ENCODE measurements at regions not wholly inside any gene's neighbourhood (a gene's known extent, or its start where the extent isn't known, plus 50 kb on each side); places are given as distances from the start of the nearest gene placed in this dataset.

- no peak for DNase-seq
Observed at GRCh38 chr14:24692382-24693352, 58.7 kb upstream of the GZMB start.

DNA sequence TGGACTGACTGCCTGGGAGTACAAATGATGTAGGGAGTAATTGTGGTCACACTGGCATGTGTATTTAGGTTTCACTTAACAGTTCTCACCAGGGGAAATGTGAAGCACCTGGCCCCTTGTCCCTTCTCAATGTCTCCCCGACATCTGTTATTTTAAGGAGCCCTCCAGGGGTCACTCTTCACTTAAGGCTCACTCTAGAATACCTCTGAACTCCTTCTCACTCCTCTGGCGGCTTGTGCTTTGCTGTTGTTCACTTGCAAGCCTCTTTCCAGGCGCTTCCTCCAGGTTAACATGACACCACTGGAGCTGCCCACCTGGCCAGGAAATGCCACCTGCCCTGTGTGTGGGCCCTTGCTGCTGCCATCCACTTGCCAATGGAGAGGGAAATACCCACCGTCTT lies 56.5 kb upstream of the GZMB start:
- no peak for DNase-seq

DNA sequence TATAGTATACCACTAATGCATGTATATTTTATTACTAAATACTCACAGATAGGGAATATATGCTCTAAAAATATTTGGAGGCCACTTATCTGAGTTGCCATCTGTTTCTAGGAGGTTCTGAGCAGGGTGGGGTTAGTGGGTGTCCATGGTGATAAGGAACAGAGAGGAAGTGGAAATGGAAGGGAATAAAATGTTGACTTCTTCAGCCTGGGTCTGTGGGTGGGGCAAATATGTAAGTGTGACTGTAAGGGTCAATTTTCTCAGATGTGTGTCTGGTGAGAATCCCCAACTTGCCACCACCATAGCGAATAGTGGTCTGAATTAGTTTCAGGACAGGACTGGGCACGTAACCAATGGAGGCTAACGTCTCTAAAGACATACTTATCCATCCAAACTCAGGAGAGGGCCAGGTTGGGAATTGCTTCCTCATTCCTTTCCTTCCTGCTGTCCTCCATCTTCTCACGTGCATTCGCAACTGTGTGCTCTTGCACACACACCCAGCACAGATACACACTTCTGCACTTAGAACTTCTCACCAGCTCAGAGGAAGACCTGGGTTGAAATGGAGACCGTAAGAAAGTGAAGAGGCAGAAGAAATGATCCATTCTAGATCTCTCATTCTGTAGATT lies 54.2 kb upstream of the GZMB start:
- DNase-seq: no peak
